ENCODE measurements at regions not wholly inside any gene's neighbourhood (a gene's known extent, or its start where the extent isn't known, plus 50 kb on each side); places are given as distances from the start of the nearest gene placed in this dataset.

DNA sequence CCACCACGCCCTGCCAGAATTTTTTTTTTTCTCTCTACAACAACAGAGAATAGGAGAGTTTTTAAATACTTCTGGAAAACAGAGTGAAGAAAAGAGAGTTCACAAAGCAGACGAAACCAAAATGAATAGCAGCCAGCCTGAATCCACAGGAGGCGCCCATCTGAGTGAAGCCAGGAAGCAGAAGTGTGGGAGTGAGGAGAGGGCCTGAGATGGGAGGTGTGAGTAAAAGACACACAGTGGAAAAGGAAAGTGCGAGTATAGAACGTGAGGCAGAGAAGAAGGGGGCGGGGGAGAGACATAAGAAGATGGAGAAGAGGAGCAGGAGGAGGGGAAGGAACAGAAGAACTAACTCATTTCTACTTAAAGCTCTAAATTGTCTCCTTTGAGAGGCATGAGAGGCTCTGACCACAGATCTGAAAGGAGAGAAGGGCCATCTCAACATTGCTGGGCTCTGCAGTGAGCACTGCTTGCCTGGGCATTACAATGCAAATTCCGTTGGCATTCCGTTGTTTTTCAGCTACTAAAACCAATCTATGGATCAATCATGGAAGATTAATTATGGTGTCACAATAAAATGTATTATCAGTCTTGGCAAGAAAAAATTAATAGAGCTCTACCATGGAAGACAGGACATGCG lies 140.1 kb upstream of the CPSF6 start:
- DNase-seq: no peak

DNA sequence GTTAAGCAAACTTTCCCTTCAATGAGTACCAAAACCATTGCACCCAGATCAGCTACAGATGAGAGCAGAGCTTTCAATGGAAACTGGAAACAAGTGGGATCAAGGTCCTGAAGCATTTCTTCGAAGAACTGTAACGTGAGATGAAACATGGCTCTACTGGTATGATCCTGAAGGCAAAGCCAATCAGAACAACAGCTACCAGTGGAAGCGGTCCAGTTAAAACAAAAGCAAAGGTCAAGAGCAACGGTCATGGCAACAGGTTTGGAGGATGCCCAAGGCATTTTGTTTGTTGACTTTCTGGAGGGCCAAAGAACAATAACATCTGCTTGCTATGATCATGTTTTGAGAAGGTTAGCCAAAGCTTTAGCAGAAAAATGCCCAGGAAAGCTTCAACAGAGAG lies 137.9 kb upstream of the CPSF6 start:
- DNase-seq: no peak

DNA sequence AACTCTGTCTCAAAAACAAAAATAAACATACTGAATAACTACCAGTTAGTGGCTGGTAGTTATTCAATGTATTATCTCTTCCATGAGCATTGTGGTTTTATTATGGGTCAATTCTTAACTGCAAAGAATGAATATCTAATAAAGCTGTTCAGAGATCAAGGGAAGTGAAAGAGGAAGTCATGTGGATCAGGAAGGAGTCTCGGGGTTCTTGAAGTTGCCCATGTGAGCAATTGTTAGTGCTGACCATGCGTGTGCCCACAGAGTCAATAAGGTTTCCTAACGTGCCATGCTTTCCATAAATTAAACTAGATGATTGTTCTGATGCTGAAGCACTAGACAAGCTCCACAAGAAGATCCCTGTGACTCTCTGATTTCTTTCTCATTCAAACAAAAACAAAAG lies 136.5 kb upstream of the CPSF6 start:
- no peak for DNase-seq

DNA sequence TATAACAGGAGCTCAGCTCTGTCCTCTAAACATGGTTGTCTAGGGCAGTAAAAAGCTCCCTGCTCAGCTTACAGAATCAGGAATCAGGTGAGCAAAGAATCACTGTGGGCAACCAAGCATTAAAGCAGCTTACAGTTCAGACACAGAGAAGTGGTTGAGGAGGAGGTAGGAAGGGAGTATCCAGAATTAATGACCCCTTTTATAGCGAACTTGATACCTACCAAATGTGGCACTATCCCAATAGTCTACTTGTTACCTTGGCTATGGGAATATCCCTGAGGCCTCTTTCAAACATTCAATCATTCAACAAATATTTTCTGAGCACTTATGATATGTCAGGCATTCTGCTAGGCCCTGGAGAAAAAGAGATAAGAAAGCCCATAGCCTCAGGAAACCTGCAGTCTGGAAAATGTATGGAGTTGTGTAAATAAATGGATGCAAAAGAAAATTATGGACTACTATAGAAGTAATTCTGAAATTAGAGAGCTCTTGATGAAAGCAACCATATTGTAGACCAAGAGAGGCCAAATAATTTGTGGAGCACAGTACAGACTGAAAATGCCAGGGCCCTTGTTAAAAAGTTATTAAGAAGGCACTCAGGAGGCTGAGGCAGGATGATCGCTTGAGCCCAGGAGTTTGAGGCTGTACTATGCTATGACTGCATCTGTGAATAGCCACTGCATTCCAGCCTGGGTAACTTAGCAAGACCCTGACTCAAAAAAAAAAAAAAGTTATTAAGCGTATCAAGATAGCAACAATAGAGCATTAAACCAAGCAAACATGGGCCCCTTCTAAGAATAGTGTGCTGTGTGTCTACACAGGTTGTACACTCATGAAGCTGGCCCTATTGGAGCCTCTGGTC lies 134.0 kb upstream of the CPSF6 start:
- DNase-seq: no peak

DNA sequence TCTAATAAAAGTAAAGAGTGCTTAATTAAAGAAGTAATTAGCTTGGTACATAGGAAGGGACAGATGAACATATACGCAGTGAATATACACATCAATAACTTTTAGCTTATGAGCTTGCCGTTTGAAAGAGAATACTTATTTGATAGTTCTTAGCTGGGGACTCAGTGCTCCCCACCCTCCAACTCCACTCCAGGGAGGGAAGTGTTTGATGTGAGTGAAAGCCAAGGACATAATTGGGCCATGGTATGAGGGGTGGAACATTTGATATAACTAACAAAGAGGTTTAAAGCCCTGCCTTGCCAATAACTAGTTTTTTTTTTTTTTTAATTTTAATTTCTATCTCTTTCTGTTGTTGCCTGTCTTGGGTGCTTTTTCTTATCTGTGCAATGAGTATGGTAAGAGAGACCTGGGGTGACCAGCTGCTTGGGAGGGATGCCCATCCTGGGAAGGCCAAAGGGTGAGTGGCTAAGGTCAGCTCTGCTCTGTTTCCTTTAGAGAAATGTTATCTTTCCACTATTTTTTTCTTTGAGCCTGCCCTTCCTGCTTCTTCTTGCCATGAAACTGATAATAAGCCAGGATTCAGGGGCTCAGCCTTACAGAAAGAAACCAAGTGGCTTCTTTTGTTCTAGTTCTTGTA lies 132.8 kb upstream of the CPSF6 start:
- no peak for DNase-seq

DNA sequence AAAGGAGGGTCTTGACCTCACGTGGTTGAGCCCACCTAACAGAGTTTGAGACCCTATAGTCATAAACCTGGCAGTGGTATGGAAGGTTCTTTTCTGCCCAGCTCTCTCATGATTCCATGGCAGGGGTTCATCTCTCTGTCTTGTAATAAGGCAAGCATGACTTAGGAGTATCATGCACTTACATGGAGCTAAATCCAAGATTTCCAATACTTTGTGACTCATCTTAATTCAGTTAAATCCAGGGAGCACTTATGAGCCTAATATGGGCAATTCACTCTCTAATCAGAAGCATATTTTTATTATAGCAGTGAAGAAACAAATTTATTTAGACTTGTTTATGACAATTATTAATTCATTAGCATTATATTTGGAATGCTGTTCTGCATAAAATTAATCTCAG lies 131.8 kb upstream of the CPSF6 start:
- no peak for DNase-seq

- DNase-seq: no peak
Measured at GRCh38 chr12:69108037-69108436, 131.3 kb upstream of the CPSF6 start.

DNA sequence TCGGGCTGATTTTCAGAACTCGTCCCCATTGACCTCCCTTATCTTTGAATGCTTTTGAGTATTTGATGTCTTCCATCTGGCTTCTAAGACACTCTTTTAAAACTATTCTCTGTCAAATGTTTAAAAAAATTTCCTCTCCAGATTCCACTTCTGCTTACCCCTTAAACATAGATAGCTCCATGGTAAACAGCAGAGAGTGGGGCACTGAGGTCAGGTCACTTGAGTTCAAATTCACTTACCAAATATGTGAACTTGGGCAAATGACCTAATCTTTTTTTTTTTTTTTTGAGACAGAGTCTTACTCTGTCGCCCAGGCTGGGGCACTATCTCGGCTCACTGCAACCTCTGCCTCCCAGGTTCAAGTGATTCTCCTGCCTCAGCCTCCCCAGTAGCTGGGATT lies 126.8 kb upstream of the CPSF6 start:
- no peak for DNase-seq

DNA sequence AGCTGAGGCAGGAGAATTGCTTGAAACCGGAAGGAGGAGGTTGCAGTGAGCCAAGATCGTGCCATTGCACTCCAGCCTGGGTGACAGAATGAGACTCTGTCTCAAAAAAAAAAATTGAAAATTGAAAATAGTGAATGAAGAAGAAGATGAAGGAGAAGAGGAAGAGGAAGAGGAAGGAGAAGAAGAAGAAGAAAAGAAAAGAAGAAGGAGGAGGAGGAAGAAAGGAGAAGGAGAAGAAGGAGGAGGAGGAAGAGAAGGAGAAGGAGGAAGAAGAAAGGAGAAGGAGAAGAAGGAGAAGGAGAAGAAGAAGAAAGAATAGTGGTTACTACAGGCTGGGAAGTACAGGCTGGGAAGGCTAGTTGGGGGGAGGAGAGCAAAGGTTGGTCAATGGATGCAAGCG lies 124.3 kb upstream of the CPSF6 start:
- no peak for DNase-seq

DNA sequence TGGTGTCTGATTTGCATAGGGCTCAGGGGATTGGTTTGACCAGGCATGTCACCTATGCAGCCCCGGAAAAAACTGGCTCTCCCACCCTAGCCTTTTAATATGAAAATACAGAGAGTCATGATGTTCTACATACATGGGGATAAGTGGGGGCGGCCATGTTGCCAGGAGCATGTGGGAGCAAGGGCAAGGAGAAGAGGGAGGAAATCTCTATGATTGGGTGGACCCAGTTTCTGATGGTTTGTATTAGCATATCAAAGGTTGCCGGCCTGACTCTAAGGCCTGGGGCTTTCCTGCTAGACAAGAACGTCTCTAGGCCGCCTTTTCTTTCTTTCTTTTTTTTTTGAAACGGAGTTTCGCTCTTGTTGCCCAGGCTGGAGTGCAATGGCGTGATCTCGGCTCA lies 123.4 kb upstream of the CPSF6 start:
- DNase-seq: no peak

DNA sequence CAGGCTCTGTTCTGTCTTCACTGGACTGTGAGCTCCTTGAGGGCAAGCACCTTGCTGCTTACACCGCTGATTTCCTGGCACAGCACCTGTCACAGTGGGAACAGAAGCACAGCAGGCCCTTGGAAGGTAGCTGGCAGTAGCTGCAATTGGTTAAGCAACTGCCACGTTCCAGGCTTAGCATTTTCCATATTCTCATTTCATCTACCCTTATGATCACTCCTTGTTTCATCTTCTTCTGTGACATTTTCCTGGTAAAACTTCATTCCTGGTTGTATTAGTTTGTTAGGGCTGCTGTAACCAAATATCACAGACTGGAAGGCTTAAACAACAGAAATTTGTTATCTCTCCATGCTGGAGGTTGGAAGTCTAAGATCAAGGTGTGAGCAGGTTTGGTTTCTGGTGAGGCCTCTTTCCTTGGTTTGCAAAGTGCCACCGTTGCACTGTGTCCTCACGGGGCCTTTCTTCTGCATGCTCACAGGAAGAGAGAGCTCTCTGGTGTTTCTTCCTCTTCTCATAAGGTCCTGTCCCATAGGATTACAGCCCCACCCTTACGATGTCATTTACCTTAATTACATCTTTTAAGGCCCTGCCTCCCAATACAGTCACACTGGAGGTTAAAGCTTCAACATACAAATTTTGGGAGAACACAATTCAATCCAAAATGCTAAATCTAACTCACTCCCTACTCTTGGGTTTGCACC lies 121.7 kb upstream of the CPSF6 start:
- DNase-seq: no peak

- DNase-seq: no peak
Measured at GRCh38 chr12:69118516-69118915, 120.9 kb upstream of the CPSF6 start.

DNA sequence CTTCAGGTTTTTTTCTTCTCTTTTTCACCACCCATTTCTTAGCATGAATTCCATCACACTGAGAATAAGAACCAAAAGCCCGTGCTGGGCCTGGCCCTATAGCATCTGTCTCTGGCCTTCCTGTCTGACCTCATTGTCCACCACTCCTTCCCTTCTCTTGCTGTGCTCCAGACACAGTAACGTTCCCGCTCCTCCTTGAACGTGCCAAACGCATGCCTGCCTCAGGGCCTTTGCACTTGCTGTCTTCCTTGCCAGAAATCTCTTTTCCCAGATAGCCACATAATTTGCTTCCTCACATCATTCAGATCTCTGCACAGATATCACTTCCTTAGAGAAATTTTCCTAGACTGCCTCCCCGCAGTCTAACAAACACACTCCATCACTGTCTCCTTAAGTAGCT lies 119.6 kb upstream of the CPSF6 start:
- DNase-seq: no peak

- DNase-seq: no peak
Measured at GRCh38 chr12:69120354-69120753, 119.0 kb upstream of the CPSF6 start.

DNA sequence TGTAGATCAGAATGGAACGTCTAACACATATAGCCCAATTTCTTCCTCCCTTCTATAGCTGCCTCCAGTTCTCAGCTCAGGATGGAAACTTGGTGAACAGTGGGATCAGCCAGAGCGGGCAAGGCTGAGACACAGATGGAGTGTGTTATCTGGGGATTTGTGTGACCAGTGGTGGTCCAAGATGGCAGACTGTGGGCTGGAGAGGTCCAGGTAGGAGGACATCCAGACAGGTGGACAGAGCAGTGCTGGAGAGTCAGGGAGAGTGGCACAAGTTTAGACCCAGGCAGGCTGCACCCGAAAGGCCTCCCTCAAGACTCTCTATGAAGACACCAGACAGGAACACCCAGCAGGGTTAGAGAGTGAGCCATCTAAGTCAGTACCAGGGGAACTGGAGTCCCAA lies 116.1 kb upstream of the CPSF6 start:
- DNase-seq: no peak

DNA sequence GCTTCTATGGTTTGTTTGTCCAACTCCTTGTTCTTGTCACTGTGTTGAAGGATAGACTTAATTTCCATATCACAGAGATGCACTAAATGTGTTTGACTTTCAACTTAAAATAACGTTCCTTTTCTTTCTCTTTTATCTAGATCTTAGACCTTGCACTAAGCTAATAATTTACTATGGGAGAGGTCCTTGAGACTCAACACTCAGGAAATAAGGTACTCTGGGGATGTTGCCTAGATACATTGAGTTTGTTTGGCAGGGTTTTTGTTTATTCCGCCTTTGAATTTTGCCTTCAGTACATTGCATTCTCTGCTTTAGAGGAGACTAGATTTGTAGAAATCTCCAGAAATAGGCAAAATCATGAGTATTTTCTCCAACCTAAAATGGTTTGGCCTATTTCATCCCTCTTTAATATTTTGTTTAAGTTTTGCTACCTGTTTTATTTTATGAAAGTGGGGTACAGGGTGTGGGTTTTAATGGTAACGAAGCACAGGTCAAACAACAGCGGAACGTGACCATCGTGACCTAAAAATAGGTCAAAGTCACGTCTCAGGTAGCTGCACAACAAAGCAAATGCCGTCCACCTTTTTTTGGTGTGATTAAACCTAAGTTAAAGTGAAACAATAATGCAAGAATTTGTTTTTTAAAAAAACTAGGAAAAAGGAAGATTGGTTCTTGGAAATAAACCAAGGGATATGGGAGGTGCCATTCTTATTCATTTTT lies 115.3 kb upstream of the CPSF6 start:
- DNase-seq: no peak

GRCh38 chr12:69129017-69129416 lies 110.4 kb upstream of the CPSF6 start:
- DNase-seq: no peak

- no peak for DNase-seq
Measured at GRCh38 chr12:69129564-69129963, 109.8 kb upstream of the CPSF6 start.

- no peak for DNase-seq
Measured at GRCh38 chr12:69130064-69130463, 109.3 kb upstream of the CPSF6 start.

DNA sequence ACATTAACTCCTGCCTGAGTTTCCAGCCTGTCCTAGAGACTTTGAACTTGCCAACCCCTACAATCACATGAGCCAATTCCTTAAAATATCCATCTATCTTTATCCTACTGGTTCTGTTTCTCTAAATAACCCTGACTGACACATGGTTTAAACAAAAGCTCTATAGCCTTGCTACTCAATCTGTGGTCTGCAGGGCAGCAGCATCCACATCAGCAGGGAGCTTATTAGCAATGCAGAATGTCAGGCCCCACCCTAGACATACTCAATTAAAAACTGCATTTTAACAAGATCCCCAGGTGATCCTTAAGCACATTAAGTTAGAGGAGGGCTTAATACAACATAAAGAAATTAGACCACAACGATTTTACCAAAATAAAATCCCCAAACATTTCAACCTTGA lies 108.3 kb upstream of the CPSF6 start:
- DNase-seq: no peak

DNA sequence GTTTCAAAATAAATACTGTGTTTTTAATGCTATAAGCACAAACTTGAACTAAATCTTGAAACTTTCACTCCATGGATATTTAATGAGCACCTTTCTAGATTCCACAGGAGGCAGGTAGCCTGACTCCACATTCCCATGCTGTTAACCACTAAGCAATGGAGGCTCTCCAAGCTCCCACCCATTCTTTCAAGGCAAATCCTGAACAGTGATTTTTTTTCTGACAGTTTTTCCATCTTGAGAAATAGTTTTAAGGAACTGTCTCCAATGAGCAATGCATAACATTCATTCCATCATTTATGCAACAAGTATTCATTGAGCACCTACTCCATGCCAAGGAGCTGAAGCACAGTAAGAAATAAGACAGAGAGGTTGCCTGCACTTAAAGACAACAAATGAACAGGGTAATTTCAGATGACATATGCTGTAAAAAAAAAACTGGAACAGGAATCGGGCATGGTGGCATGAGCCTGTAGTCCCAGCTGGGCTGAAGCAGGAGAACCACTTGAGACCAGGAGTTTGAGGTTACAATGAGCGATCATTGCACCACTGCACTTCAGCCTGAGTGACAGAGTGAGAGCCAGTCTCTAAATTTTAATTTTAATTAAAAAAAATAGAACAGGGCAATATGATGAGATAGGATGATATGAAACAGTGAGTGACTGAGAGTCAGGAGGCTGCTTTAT lies 102.3 kb upstream of the CPSF6 start:
- no peak for DNase-seq

DNA sequence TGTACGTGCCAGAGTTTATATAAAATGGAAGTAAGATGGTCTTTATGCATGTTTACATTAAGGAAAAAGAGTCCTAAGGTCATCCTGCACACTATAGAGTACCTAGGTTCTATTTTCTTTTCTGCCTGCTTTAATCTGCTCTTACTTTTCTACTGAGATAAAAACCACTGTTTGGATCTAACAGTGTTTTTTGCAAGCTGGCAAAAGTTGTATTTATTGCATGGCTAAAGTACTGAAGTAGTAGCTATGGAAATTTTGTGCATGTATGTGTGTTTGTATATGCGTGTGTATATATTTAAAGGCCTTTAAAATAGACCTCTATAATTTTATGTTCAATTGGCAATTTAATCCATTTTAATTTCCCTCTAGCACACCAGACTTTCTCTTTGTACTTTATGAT lies 98.3 kb upstream of the CPSF6 start:
- DNase-seq: no peak

All from stimulated activated CD4-positive, alpha-beta T cell treated with anti-CD3 and anti-CD28 coated beads, Interleukin-4, amount 100 ng/mL, for 4 hours (primary cell).